HL-60/S4 treated with retinoic acid at 250 ng/mL for 4 days and 3 days (cell line): ENCODE measurements at regions not wholly inside any gene's neighbourhood (a gene's known extent, or its start where the extent isn't known, plus 50 kb on each side); places are given as distances from the start of the nearest gene placed in this dataset.

ENCODE experiments used
- in situ Hi-C: fragments of 300-500 bp; cut with MboI; formaldehyde crosslinking; loops from 2 replicates; pipeline ENCODE4 v1.7.0; 2022; ENCODE audit warnings: low sequenced_read_pairs

- in situ Hi-C loops = no loop called here
Measured at GRCh38 chr12:98328467-98328866, 186.9 kb upstream of the TMPO start.

- in situ Hi-C loops = no loop called here
Measured at GRCh38 chr12:98329589-98329988, 185.8 kb upstream of the TMPO start.

GRCh38 chr12:98332642-98333041 is 182.7 kb upstream of the TMPO start:
- in situ Hi-C loops = no loop called here

- in situ Hi-C loops = no loop called here
Measured at GRCh38 chr12:98334768-98335167, 180.6 kb upstream of the TMPO start.

- in situ Hi-C loops = no loop called here
Measured at GRCh38 chr12:98341026-98341425, 174.4 kb upstream of the TMPO start.

GRCh38 chr12:98341732-98342131 is 173.7 kb upstream of the TMPO start:
- in situ Hi-C loops = no loop called here

- in situ Hi-C loops = no loop called here
Measured at GRCh38 chr12:98343002-98343567, 172.3 kb upstream of the TMPO start.

GRCh38 chr12:98344046-98344930 is 171.1 kb upstream of the TMPO start:
- in situ Hi-C loops = no loop called here

- in situ Hi-C loops = no loop called here
Measured at GRCh38 chr12:98345308-98345876, 170.0 kb upstream of the TMPO start.

- in situ Hi-C loops = no loop called here
Measured at GRCh38 chr12:98351089-98351488, 164.3 kb upstream of the TMPO start.

GRCh38 chr12:98351784-98352183 is 163.6 kb upstream of the TMPO start:
- in situ Hi-C loops = no loop called here

GRCh38 chr12:98352218-98352811 is 163.1 kb upstream of the TMPO start:
- in situ Hi-C loops = no loop called here

- in situ Hi-C loops = no loop called here
Measured at GRCh38 chr12:98352835-98353234, 162.6 kb upstream of the TMPO start.

- in situ Hi-C loops = no loop called here
Measured at GRCh38 chr12:98354520-98355035, 160.8 kb upstream of the TMPO start.

GRCh38 chr12:98355322-98355721 is 160.1 kb upstream of the TMPO start:
- in situ Hi-C loops = no loop called here

GRCh38 chr12:98355933-98356332 is 159.5 kb upstream of the TMPO start:
- in situ Hi-C loops = no loop called here

GRCh38 chr12:98358144-98358543 is 157.2 kb upstream of the TMPO start:
- in situ Hi-C loops = no loop called here

GRCh38 chr12:98359856-98360255 is 155.5 kb upstream of the TMPO start:
- in situ Hi-C loops = no loop called here

- in situ Hi-C loops = no loop called here
Measured at GRCh38 chr12:98360401-98360800, 155.0 kb upstream of the TMPO start.

GRCh38 chr12:98369581-98369980 is 145.8 kb upstream of the TMPO start:
- in situ Hi-C loops = no loop called here

GRCh38 chr12:98370976-98371375 is 144.4 kb upstream of the TMPO start:
- in situ Hi-C loops = no loop called here

GRCh38 chr12:98371419-98371818 is 144.0 kb upstream of the TMPO start:
- in situ Hi-C loops = no loop called here
